Nephron (organoid): ENCODE measurements at regions not wholly inside any gene's neighbourhood (a gene's known extent, or its start where the extent isn't known, plus 50 kb on each side); places are given as distances from the start of the nearest gene placed in this dataset.

ENCODE experiments used
- H3K27ac Mint-ChIP-seq, 3 experiments: 2 replicates each; pipeline ENCODE4 v1.8.0; 2020; ENCODE audit warnings: mixed read lengths in 3 of 3, mild to moderate bottlenecking in 2 of 3, moderate library complexity in 1 of 3
- H3K27me3 Mint-ChIP-seq: 2 replicates; pipeline ENCODE4 v1.8.0; 2021; ENCODE audit warnings: low read depth, mild to moderate bottlenecking, moderate library complexity, mixed read lengths
- H3K36me3 Mint-ChIP-seq: 2 replicates; pipeline ENCODE4 v1.8.0; 2020; ENCODE audit warnings: low read depth, mixed read lengths
- H3K4me1 Mint-ChIP-seq: 2 replicates; pipeline ENCODE4 v1.8.0; 2020; ENCODE audit warnings: mixed read lengths
- H3K4me3 Mint-ChIP-seq, 3 experiments: 2 replicates each; pipeline ENCODE4 v1.8.0; 2020; ENCODE audit warnings: mild to moderate bottlenecking in 3 of 3, mixed read lengths in 3 of 3, moderate library complexity in 2 of 3
- H3K9me3 Mint-ChIP-seq: 2 replicates; pipeline ENCODE4 v1.8.0; 2020; ENCODE audit warnings: mixed read lengths
- TF ChIP-seq, protein P1 (sequence below), 3 experiments: fragments of 200-600 bp; sonication (generic); IDR thresholded peaks; one replicate each; pipeline ENCODE4 v1.5.0; 2021; ENCODE audit warnings: antibody characterized with exemption in 3 of 3; ENCODE audit not compliant: unreplicated experiment in 3 of 3

GRCh38 chr1:81192647-81193642 is 607.8 kb upstream of the ADGRL2 start:
- TF ChIP-seq, protein P1, sequence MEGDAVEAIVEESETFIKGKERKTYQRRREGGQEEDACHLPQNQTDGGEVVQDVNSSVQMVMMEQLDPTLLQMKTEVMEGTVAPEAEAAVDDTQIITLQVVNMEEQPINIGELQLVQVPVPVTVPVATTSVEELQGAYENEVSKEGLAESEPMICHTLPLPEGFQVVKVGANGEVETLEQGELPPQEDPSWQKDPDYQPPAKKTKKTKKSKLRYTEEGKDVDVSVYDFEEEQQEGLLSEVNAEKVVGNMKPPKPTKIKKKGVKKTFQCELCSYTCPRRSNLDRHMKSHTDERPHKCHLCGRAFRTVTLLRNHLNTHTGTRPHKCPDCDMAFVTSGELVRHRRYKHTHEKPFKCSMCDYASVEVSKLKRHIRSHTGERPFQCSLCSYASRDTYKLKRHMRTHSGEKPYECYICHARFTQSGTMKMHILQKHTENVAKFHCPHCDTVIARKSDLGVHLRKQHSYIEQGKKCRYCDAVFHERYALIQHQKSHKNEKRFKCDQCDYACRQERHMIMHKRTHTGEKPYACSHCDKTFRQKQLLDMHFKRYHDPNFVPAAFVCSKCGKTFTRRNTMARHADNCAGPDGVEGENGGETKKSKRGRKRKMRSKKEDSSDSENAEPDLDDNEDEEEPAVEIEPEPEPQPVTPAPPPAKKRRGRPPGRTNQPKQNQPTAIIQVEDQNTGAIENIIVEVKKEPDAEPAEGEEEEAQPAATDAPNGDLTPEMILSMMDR (IDR thresholded peaks at IDR 0.05; ENCODE audit: unreplicated experiment in 3 of 3), result no peak
- no peak overlapping the region for H3K27ac Mint-ChIP-seq
- H3K27me3 Mint-ChIP-seq, result no peaks in the 10 kb centered on the region
- H3K4me3 Mint-ChIP-seq, result no peak overlapping the region
- no peaks in the 10 kb centered on the region for H3K9me3 Mint-ChIP-seq
- H3K4me1 Mint-ChIP-seq, result no peaks in the 10 kb centered on the region
- no peaks in the 10 kb centered on the region for H3K36me3 Mint-ChIP-seq

GRCh38 chr1:81190003-81190402 is 610.7 kb upstream of the ADGRL2 start:
- Mint-ChIP-seq H3K4me1 (no peaks in the 10 kb centered on the region), H3K36me3 (no peaks in the 10 kb centered on the region), H3K9me3 (no peaks in the 10 kb centered on the region), H3K27me3 (no peaks in the 10 kb centered on the region), H3K27ac (no peak overlapping the region), H3K4me3 (no peak overlapping the region)
- TF ChIP-seq, protein P1 (IDR thresholded peaks at IDR 0.05; ENCODE audit: unreplicated experiment in 3 of 3), result no peak

GRCh38 chr1:81187635-81188034 is 613.1 kb upstream of the ADGRL2 start:
- Mint-ChIP-seq H3K27me3 (no peaks in the 10 kb centered on the region), H3K9me3 (peaks cover 3% of the 10 kb centered on the region), H3K36me3 (no peaks in the 10 kb centered on the region), H3K27ac (no peak overlapping the region), H3K4me3 (no peak overlapping the region), H3K4me1 (no peaks in the 10 kb centered on the region)
- TF ChIP-seq, protein P1 (IDR thresholded peaks at IDR 0.05; ENCODE audit: unreplicated experiment in 3 of 3), result no peak

GRCh38 chr1:81186261-81186660 is 614.5 kb upstream of the ADGRL2 start:
- H3K4me1 Mint-ChIP-seq, result no peaks in the 10 kb centered on the region
- TF ChIP-seq, protein P1 (IDR thresholded peaks at IDR 0.05; ENCODE audit: unreplicated experiment in 3 of 3), result no peak
- H3K27ac Mint-ChIP-seq, result no peak overlapping the region
- H3K27me3 Mint-ChIP-seq, result no peaks in the 10 kb centered on the region
- H3K9me3 Mint-ChIP-seq, result peaks cover 10% of the 10 kb centered on the region
- no peak overlapping the region for H3K4me3 Mint-ChIP-seq
- no peaks in the 10 kb centered on the region for H3K36me3 Mint-ChIP-seq

GRCh38 chr1:81183553-81183952 is 617.2 kb upstream of the ADGRL2 start:
- H3K9me3 Mint-ChIP-seq, result peaks cover 17% of the 10 kb centered on the region

More at GRCh38 chr1:81183553-81183952, 617.2 kb upstream of the ADGRL2 start:
- H3K27ac Mint-ChIP-seq, result no peak overlapping the region
- no peaks in the 10 kb centered on the region for H3K36me3 Mint-ChIP-seq
- no peaks in the 10 kb centered on the region for H3K27me3 Mint-ChIP-seq
- TF ChIP-seq, protein P1 (IDR thresholded peaks at IDR 0.05; ENCODE audit: unreplicated experiment in 3 of 3), result no peak
- H3K4me3 Mint-ChIP-seq, result no peak overlapping the region
- H3K4me1 Mint-ChIP-seq, result no peaks in the 10 kb centered on the region
